Middle frontal gyrus (tissue), 1 donor: ENCODE measurements at regions not wholly inside any gene's neighbourhood (a gene's known extent, or its start where the extent isn't known, plus 50 kb on each side); places are given as distances from the start of the nearest gene placed in this dataset.
"Not testable (repeated sequence)": the region's sequence is repeated elsewhere in the genome, so short reads cannot be mapped to it uniquely, and the experiment has no call there.

Experiments
- DNase-seq: peaks from one replicate; pipeline ENCODE4 v3.0.0-alpha.2; 2015; ENCODE audit warnings: low spot score; ENCODE audit errors: extremely low spot score

GRCh38 chr5:166881802-166882201 is 1409.6 kb upstream of the WWC1 start:
- DNase-seq: no peak

- DNase-seq: no peak
Measured at GRCh38 chr5:166883016-166883415, 1408.4 kb upstream of the WWC1 start.

DNA sequence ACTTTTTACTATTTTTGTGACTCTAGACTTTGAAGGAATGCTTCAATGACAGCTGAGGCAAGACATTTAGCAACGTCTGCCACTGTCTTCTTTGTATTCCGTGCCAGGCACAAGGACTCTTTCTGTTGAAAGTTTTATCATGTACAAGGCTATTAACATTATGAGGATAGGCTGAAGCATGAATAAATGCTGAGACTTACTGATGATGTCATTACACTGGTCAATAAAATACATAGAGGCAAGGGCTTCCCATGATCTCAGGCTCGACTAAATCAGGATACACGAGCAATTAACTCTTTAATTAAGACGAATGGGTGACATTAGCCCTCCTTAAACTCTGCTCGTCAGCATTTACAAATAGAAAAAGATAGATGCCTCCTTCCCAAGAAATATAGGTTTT is 1393.3 kb upstream of the WWC1 start:
- DNase-seq: no peak

DNA sequence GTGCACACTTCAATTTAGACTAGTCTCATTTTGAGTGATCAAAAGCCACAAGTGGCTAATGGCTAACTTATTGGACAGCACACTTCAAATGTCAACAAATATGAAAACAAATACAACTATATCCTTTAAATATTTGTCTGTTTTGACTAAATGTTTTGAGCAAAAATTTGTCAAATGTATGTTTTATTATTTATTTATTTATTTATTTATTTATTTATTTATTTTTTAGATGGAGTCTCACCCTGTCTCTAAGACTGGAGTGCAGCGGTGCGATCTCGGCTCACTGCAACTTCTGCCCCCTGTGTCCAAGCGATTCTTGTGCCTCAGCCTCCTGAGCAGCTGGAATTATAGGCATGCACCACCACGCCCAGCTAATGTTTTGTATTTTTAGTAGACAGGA is 1392.1 kb upstream of the WWC1 start:
- no peak for DNase-seq

DNA sequence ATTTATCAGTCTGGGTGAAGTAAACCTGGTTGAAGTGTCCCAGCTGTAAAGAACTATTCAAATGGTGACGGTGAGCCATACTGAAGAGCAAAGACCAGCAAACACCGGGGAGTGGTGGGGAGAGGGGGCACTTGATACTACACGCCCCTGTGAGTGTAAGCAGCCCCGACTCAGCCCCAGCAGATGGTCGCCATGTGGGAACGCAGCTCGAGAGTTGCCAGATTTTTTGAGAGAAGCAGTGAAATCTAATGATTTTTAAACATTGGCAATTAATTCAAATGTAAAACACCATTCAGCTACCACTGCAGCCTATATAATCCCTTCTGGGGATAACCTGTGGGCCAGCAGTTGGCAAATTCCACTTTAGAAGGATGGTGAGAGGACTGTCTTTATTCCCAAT is 1386.9 kb upstream of the WWC1 start:
- no peak for DNase-seq

DNA sequence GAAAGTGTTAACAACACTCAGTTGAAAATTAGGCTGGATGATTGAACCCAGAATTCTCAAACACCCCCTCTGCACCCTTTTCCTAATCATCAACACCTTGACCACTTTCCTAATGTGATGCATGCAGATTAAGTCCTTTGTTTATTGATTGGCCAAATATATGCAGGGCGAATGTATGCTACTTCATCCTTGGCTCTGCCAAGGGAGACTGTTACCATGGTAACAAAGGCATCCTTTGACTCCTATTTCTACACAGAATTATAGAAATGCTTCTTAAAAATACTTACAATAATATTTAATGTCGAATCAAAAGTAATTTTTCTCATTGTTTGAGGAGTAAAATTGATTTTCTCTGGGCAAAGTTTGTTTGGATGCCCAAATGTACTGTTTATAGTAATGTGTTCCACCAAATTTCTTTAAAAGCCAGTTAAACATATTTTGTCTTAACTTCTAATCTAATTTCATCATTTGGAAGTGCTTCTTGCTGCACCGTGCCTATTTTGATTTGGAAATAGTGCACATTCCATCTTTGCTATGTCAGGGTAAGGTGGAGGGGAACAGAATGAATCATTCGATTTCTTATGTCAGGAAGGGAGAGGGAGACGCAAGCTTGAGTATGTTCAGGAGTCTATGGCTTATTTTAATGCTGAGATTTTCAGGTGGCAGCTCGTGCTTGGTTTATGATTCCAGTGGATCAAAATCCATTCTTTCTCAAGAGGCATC is 1384.3 kb upstream of the WWC1 start:
- no peak for DNase-seq

- DNase-seq: no peak
Measured at GRCh38 chr5:166909040-166909439, 1382.4 kb upstream of the WWC1 start.

- no peak for DNase-seq
Measured at GRCh38 chr5:166909926-166910325, 1381.5 kb upstream of the WWC1 start.

DNA sequence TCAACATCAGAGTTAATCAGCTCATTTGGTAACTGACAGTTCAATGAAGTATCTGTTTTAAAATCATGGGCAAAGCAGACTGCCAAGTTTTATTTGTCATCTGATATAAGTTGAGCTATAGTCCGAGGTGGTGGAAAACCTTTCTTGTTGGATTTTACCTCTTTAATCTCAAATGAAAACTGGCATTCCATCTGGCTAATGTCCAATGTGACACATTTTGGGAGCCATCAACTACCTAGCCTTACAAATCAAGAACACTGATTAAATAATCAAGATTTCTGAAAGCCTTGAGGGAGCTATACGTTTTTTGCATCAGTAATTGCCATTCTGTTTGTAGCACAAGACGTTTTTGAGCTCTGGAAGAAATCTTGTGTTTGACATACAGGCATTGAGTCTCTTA is 1380.5 kb upstream of the WWC1 start:
- DNase-seq: no peak

- DNase-seq: no peak
Measured at GRCh38 chr5:166916021-166916420, 1375.4 kb upstream of the WWC1 start.

- DNase-seq: no peak
Measured at GRCh38 chr5:166926138-166926537, 1365.3 kb upstream of the WWC1 start.

GRCh38 chr5:166926806-166927475 is 1364.5 kb upstream of the WWC1 start:
- DNase-seq: not testable (repeated sequence)

DNA sequence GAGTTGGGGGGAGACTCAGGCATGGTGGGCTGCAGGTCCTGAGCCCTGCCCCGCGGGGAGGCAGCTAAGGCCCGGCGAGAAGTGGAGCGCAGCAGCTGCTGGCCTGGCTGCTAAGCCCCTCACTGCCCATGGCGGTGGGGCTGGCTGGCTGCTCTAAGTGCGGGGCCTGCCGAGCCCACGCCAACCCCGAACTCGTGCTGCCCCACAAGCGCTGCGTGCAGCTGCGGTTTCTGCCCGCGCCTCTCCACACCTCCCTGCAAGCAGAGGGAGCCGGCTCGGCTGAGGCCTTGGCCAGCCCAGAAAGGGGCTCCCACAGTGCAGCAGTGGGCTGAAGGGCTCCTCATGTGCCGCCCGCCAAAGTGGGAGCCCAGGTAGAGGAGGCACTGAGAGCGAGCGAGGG is 1355.1 kb upstream of the WWC1 start:
- DNase-seq: no peak

- no peak for DNase-seq
Measured at GRCh38 chr5:166938071-166938470, 1353.4 kb upstream of the WWC1 start.

DNA sequence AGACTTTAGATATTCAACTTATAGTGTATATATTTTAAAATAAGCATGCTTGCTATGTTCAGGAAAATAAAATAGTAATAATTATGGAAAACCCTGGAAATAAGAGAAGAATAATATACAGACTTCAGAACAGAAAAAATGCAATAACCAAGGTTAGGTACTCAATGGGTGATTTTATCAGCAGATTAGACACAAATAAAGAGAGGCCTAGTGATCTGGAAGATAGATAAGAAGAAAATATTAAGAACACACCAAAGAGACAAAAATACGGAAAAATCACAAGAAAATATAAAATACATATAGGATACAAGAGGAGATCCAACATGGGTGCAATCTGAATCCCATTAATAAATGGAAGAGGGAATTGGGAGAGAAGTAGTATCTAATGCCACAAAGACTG is 1348.5 kb upstream of the WWC1 start:
- DNase-seq: no peak

- DNase-seq: no peak
Measured at GRCh38 chr5:166947045-166947444, 1344.4 kb upstream of the WWC1 start.

GRCh38 chr5:166948679-166949078 is 1342.8 kb upstream of the WWC1 start:
- DNase-seq: no peak

DNA sequence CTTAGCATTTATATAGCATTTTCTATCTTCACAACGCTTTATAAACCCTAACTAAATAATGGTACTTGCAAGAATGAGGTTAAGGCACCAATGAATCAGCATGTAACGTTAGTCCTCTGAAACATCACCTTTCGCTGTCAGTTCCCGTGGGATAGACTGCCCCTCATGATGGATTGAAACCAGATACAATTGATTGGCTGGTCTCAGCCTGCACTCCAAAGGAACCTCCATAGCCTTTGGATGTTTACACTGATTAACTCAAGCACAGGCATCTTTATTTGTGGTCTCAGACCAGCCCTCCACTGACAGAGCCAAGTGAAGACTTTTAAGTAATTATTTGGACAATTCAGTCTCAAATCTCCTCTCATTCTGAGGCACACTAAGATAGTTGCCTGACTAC is 1339.4 kb upstream of the WWC1 start:
- no peak for DNase-seq

- DNase-seq: no peak
Measured at GRCh38 chr5:166957782-166958181, 1333.7 kb upstream of the WWC1 start.

GRCh38 chr5:166959766-166960165 is 1331.7 kb upstream of the WWC1 start:
- no peak for DNase-seq

DNA sequence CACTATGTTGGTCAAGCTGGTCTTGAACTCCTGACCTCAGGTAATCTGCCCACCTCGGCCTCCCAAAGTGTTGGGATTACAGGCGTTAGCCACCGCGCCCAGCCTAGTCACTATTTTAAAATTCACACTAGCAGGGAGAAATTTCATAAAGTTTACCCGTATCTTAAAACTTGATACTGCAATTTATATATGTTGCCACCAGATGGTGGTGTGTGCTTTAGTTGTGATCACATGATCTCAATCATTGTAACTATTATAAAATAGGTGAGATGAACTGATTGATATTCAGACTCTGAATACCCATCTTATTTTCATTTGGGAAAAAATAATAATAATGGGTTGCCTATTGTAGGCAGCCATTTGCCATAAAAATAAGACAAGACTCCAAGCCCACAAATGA is 1330.4 kb upstream of the WWC1 start:
- DNase-seq: no peak

DNA sequence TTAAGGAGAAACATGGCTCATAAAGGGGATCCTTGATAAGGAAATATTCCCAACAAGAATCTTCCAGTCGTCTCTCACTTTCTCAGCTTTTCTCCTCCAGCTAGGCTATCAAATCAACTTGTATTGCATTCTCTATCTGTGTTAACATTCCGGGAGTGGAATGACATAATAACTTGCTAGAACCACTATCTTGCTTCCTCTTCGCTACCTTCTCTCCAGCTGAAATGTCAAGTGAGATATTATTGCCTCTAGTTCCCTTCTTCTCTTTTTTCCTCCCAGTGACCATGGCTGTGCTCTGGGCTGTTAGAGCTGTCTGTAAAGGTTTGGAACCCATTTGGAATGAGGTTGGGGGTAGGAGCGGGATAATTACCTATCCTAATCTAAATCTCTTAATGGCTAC is 1329.5 kb upstream of the WWC1 start:
- DNase-seq: no peak

DNA sequence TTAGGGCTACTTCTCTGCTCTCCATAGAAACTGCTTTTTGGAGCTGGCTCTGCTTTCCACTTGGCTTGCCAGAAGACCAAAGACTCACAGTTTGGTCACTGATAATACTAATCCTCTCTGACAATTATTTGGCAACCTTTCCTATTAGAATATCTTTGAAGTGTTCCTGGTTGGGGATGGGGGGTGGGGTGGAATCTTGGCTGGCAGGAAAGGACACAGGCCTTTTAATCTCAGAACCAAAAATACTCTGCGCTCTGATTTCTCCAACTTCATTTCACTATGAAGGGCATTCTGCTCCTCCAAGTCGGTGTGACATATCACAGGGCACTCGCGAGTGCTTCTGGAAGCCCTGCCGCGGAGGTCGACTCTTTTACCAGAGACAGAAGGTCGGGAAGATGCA is 1329.0 kb upstream of the WWC1 start:
- no peak for DNase-seq
